ENCODE measurements at regions not wholly inside any gene's neighbourhood (a gene's known extent, or its start where the extent isn't known, plus 50 kb on each side); places are given as distances from the start of the nearest gene placed in this dataset.
"Not testable (repeated sequence)": the region's sequence is repeated elsewhere in the genome, so short reads cannot be mapped to it uniquely, and the experiment has no call there.

GRCh38 chr2:47651296-47651695, 80.5 kb upstream of the KCNK12 start:
- DNase-seq, result peak; percentile 30

GRCh38 chr2:47650001-47650535, 79.3 kb upstream of the KCNK12 start:
- DNase-seq, result no peak

GRCh38 chr2:47645246-47645645, 74.5 kb upstream of the KCNK12 start:
- DNase-seq, result no peak

DNA sequence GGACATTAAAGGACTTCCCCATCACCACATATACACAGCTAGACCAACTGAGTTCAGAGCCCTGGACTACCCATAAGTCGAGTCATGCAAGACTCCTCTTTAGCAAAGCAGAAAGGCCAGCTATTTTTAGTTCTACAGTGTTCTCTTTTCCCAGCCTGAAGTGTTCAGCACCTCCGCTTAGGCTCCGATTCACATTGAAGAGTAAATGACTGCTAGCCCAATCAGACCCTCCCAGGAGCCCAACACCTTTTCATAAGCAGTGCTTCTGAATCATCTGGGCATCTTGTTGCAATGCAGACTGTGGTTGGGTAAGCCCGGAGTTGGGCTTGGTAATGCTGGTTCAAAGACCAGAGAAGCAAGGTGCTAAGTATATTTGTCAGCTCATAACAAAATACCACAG, 73.6 kb upstream of the KCNK12 start:
- DNase-seq, result no peak

- DNase-seq, result no peak
Observed at GRCh38 chr2:47641366-47641765, 70.6 kb upstream of the KCNK12 start.

GRCh38 chr2:47640356-47640755, 69.6 kb upstream of the KCNK12 start:
- no peak for DNase-seq

- DNase-seq, result no peak
Observed at GRCh38 chr2:47639467-47639866, 68.7 kb upstream of the KCNK12 start.

- DNase-seq, result no peak
Observed at GRCh38 chr2:47638430-47638829, 67.6 kb upstream of the KCNK12 start.

GRCh38 chr2:47636596-47637264, 65.9 kb upstream of the KCNK12 start:
- DNase-seq, result no peak

DNA sequence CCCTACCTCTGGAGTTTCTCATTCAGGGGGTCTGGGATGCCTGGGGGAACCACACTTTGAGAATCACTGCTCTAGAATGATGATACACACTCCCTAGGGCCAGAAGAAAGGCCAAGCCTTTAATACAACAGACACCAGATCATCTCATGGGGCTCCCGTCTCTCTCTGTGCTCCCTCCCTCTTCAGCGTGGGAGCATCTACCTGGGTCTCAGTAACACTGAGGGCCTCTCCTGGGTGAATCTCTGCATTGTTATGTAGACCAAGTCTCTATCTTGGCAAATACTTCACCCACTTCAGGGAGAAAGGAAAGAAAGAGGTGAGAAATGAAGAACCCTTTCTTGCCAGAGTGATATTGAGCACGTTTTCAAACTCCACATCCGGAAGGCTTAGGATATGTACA, 65.4 kb upstream of the KCNK12 start:
- no peak for DNase-seq

- DNase-seq, result no peak
Observed at GRCh38 chr2:47632754-47633153, 62.0 kb upstream of the KCNK12 start.

GRCh38 chr2:47631792-47632398, 61.1 kb upstream of the KCNK12 start:
- no peak for DNase-seq

DNA sequence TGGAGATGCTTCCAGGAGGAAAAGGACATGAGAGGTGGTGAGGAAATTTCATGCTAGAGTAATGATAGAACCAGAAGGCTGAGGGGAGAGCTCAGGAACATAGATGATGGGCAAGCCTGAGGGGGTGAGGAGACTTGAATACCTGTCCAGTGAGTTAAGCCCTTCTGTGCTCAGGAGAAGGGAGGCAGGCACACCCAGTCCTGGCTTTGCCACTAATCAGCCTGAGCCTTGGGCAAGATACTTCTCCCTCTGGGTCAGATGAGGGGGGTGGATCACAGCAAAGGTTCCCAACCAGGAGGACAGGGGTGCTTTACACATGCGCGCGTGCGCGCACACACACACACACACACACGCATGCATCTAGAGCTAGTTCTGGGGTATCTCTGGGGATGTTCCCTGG, 60.5 kb upstream of the KCNK12 start:
- no peak for DNase-seq

- DNase-seq, result no peak
Observed at GRCh38 chr2:47629501-47630460, 59.0 kb upstream of the KCNK12 start.

DNA sequence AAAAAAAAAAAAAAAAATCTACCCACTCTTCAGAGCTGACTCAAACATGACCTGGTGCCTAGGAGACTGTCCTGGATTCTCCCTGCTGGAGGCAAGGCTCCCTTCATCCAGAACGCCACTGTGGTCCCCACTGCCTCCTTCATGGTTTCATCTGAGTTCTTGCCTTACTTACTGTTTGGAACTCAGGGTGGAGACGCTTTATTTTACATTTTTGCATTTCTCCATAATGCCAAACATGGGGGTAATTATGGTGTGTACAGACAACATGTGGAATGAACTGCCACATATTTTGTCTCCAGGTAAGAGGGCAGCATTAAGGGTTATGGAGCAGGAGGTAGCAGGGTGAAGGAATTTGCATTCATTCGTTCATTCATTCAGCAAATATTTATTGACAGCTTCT, 58.1 kb upstream of the KCNK12 start:
- no peak for DNase-seq

DNA sequence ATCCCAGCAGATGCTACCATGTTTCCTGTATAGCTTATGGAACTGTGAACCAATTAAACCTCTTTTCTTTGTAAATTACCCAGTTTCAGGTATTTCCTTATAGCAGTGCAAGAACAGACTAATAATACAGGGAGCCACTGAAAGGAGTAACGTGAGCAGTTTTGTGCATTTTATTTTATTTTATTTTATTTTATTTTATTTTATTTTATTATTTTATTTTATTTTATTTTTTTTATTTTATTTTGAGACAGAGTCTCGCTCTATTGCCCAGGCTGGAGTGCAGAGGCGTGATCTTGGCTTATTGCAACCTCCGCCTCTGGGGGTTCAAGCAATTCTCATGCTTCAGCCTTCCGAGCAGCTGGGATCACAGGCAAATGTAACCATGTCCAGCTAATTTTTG, 55.9 kb upstream of the KCNK12 start:
- no peak for DNase-seq

DNA sequence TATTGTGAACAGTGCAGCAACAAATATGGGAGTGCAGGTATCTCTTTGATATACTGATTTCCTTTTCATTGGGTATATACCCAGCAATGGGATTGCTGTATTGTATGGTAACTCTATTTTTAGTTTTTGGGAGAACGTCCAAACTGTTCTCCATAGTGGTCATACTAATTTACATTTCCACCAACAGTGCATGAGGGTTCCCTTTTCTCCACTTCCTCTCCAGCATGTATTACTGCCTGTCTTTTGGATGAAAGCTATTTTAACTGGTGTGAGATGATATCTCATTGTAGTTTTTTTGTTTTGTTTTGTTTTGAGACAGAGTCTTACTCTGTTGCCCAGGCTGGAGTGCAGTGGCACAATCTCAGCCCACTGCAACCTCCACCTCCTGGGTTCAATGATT, 52.4 kb upstream of the KCNK12 start:
- DNase-seq, result not testable (repeated sequence)

- no peak for DNase-seq
Observed at GRCh38 chr2:47620770-47621437, 50.1 kb upstream of the KCNK12 start.

Measured in NCI-H2029 treated with DMSO at 0.1 percent for 48 hours (cell line).